A673 (cell line): ENCODE measurements at regions not wholly inside any gene's neighbourhood (a gene's known extent, or its start where the extent isn't known, plus 50 kb on each side); places are given as distances from the start of the nearest gene placed in this dataset.

Source experiments
- EZH2 ChIP-seq: fragments of 200-600 bp; sonication (generic); IDR thresholded peaks from 2 replicates; pipeline ENCODE4 v1.6.1; 2017; ENCODE audit warnings: borderline replicate concordance, low read depth, mild to moderate bottlenecking, mixed read lengths, antibody characterized with exemption, low read length; ENCODE audit not compliant: poor library complexity, severe bottlenecking
- TF ChIP-seq, protein P1 (sequence below): fragments of 300-800, 200-600 bp; sonication (generic); conservative IDR thresholded peaks from 2 replicates; pipeline ENCODE4 v1.5.1; 2017; ENCODE audit warnings: low read depth, mild to moderate bottlenecking, antibody characterized with exemption, low read length, moderate library complexity, mixed read lengths

DNA sequence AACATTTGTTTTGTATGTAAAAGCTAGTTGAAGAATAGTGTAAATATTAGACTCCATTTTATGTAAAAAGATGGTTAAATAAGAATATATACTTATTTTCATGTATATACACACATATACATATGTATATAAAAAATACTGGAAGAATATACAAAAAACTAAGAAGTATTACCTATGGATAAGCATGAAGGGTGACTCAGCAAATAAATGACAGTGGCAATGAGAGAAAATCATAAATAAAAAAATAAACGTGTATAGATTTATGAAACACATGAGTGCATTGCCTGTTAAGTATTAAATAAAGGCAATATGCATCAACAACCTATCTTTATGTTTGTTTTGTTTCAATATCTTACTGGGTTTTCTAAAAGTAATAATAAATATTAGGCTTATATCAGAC lies 435.3 kb downstream of the CYLC2 start:
- TF ChIP-seq, protein P1, sequence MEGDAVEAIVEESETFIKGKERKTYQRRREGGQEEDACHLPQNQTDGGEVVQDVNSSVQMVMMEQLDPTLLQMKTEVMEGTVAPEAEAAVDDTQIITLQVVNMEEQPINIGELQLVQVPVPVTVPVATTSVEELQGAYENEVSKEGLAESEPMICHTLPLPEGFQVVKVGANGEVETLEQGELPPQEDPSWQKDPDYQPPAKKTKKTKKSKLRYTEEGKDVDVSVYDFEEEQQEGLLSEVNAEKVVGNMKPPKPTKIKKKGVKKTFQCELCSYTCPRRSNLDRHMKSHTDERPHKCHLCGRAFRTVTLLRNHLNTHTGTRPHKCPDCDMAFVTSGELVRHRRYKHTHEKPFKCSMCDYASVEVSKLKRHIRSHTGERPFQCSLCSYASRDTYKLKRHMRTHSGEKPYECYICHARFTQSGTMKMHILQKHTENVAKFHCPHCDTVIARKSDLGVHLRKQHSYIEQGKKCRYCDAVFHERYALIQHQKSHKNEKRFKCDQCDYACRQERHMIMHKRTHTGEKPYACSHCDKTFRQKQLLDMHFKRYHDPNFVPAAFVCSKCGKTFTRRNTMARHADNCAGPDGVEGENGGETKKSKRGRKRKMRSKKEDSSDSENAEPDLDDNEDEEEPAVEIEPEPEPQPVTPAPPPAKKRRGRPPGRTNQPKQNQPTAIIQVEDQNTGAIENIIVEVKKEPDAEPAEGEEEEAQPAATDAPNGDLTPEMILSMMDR = no peak
- no peak for TF ChIP-seq EZH2
